Esophagus muscularis mucosa (tissue), 3 donors: ENCODE measurements at regions not wholly inside any gene's neighbourhood (a gene's known extent, or its start where the extent isn't known, plus 50 kb on each side); places are given as distances from the start of the nearest gene placed in this dataset.

Source experiments
- POLR2A ChIP-seq: fragments of 450-650 bp; IDR thresholded peaks from one replicate; pipeline ENCODE4 v1.6.1; 2017; ENCODE audit warnings: antibody characterized with exemption, moderate library complexity, mild to moderate bottlenecking, low read depth
- POLR2AphosphoS5 ChIP-seq, 2 donors: sonication (generic); formaldehyde crosslinking; IDR thresholded peaks; one replicate each; pipeline ENCODE4 v1.6.1; 2017; ENCODE audit warnings: antibody characterized with exemption in 2 of 2
- TF ChIP-seq, protein P1 (sequence below), 3 experiments: fragments of 200-600 bp in 2 of 3; fragments of 450-650 bp in 1 of 3; sonication (generic) in 2 of 3; IDR thresholded peaks; one replicate each; pipeline ENCODE4 v1.5.1; 2017 to 2019; ENCODE audit warnings: antibody characterized with exemption in 3 of 3, mild to moderate bottlenecking in 2 of 3, moderate library complexity in 1 of 3

DNA sequence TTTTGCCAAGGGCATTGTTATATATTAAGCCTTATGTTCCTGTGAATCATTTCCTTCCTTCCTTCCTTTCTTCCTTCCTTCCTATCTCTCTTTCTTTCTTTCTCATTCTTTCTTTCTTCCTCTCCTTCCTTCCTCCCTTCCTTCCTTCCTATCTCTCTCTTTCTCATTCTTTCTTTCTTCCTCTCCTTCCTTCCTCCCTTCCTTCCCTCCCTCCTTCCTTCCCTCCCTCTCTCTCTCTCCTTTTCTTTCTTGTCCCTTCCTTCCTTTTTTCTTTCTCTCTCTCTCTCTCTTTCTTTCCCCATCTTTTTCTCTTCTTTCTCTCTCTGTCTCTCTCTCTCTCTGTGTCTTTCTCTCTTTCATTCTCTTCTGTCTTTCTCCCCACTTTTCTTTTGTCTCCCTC, 226.6 kb downstream of the ETNK1 start:
- TF ChIP-seq, protein P1, sequence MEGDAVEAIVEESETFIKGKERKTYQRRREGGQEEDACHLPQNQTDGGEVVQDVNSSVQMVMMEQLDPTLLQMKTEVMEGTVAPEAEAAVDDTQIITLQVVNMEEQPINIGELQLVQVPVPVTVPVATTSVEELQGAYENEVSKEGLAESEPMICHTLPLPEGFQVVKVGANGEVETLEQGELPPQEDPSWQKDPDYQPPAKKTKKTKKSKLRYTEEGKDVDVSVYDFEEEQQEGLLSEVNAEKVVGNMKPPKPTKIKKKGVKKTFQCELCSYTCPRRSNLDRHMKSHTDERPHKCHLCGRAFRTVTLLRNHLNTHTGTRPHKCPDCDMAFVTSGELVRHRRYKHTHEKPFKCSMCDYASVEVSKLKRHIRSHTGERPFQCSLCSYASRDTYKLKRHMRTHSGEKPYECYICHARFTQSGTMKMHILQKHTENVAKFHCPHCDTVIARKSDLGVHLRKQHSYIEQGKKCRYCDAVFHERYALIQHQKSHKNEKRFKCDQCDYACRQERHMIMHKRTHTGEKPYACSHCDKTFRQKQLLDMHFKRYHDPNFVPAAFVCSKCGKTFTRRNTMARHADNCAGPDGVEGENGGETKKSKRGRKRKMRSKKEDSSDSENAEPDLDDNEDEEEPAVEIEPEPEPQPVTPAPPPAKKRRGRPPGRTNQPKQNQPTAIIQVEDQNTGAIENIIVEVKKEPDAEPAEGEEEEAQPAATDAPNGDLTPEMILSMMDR (IDR thresholded peaks at IDR 0.05), result no peak
- TF ChIP-seq POLR2A (no peak), POLR2AphosphoS5 (IDR thresholded peaks at IDR 0.05) (no peak)
